Breast epithelium (tissue), 3 donors: ENCODE measurements at regions not wholly inside any gene's neighbourhood (a gene's known extent, or its start where the extent isn't known, plus 50 kb on each side); places are given as distances from the start of the nearest gene placed in this dataset.

Source experiments
- POLR2A ChIP-seq: fragments of 450-650 bp; IDR thresholded peaks from one replicate; pipeline ENCODE4 v1.6.1; 2016; ENCODE audit warnings: antibody characterized with exemption, mild to moderate bottlenecking, moderate library complexity
- TF ChIP-seq, protein P1 (sequence below), 3 donors: fragments of 450-650 bp; IDR thresholded peaks; one replicate each; pipeline ENCODE4 v1.5.1; 2016 to 2017; ENCODE audit warnings: antibody characterized with exemption in 3 of 3, mild to moderate bottlenecking in 3 of 3, moderate library complexity in 3 of 3

DNA sequence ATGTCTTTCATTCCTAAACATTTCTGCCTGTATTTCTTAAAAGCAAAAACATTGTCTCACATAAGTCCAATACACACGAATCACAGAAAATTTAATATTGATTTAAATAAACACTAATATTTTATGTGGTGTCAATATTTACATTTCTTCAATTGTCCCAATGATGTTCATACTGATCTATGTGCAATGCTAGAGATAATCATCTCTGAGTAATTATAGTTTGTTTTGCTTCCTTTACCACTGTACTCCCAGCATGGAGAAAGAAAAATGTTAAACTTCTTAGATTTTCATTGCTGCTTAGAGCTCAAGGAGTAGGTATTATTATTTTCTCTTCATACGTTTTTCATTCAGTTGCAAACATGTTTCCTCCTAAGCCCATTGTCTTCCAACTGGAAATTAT lies 434.2 kb upstream of the PRR20A start:
- TF ChIP-seq POLR2A, result no peak
- TF ChIP-seq, protein P1, sequence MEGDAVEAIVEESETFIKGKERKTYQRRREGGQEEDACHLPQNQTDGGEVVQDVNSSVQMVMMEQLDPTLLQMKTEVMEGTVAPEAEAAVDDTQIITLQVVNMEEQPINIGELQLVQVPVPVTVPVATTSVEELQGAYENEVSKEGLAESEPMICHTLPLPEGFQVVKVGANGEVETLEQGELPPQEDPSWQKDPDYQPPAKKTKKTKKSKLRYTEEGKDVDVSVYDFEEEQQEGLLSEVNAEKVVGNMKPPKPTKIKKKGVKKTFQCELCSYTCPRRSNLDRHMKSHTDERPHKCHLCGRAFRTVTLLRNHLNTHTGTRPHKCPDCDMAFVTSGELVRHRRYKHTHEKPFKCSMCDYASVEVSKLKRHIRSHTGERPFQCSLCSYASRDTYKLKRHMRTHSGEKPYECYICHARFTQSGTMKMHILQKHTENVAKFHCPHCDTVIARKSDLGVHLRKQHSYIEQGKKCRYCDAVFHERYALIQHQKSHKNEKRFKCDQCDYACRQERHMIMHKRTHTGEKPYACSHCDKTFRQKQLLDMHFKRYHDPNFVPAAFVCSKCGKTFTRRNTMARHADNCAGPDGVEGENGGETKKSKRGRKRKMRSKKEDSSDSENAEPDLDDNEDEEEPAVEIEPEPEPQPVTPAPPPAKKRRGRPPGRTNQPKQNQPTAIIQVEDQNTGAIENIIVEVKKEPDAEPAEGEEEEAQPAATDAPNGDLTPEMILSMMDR (IDR thresholded peaks at IDR 0.05), result no peak
